Lung (tissue), 11 donors: ENCODE measurements at regions not wholly inside any gene's neighbourhood (a gene's known extent, or its start where the extent isn't known, plus 50 kb on each side); places are given as distances from the start of the nearest gene placed in this dataset.

Experiments
- ATAC-seq: fragments of 200-7000 bp; cut with Tn5 transposase; one replicate; pipeline ENCODE4 v1.9.1; 2020; ENCODE audit warnings: moderate number of reproducible peaks; ENCODE audit not compliant: insufficient read depth, low FRiP score
- DNase-seq, 3 donors: peaks; one replicate each; pipeline ENCODE4 v3.0.0-alpha.2; 2013 to 2017
- H3K27ac ChIP-seq, 2 donors: one replicate each; pipeline ENCODE4 v1.5.1; 2013; ENCODE audit warnings: mild to moderate bottlenecking in 2 of 2, moderate library complexity in 2 of 2, control low read depth in 1 of 2, inconsistent platforms in 1 of 2, low read depth in 1 of 2, low read length in 1 of 2
- H3K27me3 ChIP-seq, 3 donors: one replicate each; pipeline ENCODE4 v1.5.1; 2013; ENCODE audit warnings: low read length in 2 of 3; ENCODE audit not compliant: control insufficient read depth in 3 of 3, insufficient read depth in 3 of 3
- H3K36me3 ChIP-seq, 4 donors: one replicate each; pipeline ENCODE4 v1.5.1; 2013; ENCODE audit warnings: low read length in 4 of 4, mild to moderate bottlenecking in 1 of 4, moderate library complexity in 1 of 4; ENCODE audit not compliant: control insufficient read depth in 4 of 4, insufficient read depth in 4 of 4
- H3K4me1 ChIP-seq, 5 donors: one replicate each; pipeline ENCODE4 v1.5.1; 2013; ENCODE audit warnings: low read length in 5 of 5, mild to moderate bottlenecking in 2 of 5, moderate library complexity in 1 of 5; ENCODE audit not compliant: control insufficient read depth in 5 of 5, insufficient read depth in 5 of 5
- H3K4me3 ChIP-seq: one replicate; pipeline ENCODE4 v1.5.1; 2013; ENCODE audit warnings: mild to moderate bottlenecking, control low read depth, moderate library complexity
- H3K9ac ChIP-seq, 2 donors: one replicate each; pipeline ENCODE4 v1.5.1; 2013; ENCODE audit warnings: low read length in 2 of 2, control low read depth in 1 of 2; ENCODE audit not compliant: insufficient read depth in 1 of 2
- H3K9me3 ChIP-seq, 4 donors: one replicate each; pipeline ENCODE4 v1.5.1; 2013; ENCODE audit warnings: low read length in 3 of 4, mild to moderate bottlenecking in 1 of 4, moderate library complexity in 1 of 4; ENCODE audit not compliant: control insufficient read depth in 4 of 4, insufficient read depth in 3 of 4
- CTCF ChIP-seq: IDR thresholded peaks from 2 replicates; pipeline ENCODE4 v1.5.1; 2012; ENCODE audit warnings: mild to moderate bottlenecking; ENCODE audit errors: control extremely low read depth, extremely low read depth
- WGBS, 2 donors: extraction: QIAGEN DNeasy Blood & Tissue Kit; methylation state at CpG; one replicate each; pipeline ENCODE4 v1.1.7; 2013; 5-methylcytosine and 5-hydroxymethylcytosine counted together
- donor health status: control.
- donor health status: control.
- donor health status: Bipolar disorder and iron deficiency.
- donor health status: healthy.
- donor health status: DM: yes; HTN: yes; CAD: no.

DNA sequence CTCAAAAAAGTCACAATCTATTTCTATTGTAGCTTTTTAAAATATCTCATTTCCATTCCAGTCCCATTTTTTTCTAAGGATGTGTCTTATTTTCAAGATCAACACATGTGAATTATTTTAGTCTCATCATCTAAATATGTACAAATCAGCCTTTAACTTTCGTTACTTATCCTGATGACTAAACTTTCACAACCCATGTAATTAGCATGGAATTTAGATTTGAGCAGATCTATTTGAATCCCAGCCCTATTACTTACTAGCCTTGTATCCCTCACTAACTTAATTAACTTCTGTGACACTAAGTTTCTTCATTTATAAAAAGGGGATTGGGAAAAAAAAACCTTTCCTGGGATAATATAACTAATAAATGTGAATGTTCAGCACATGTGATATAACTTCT, 81.1 kb downstream of the UFM1 start:
- DNase-seq = no peak
- no peaks in the 10 kb centered on the region for H3K27me3 ChIP-seq
- TF ChIP-seq CTCF = no peak
- H3K36me3 ChIP-seq = no peaks in the 10 kb centered on the region
- no peaks in the 10 kb centered on the region for H3K9me3 ChIP-seq
- H3K4me1 ChIP-seq = no peaks in the 10 kb centered on the region
- no peak overlapping the region for H3K9ac ChIP-seq
- no peak for ATAC-seq
- WGBS, 2 donors = 76 to 85% methylated on average over 1 of the region's 1 CpG
- no peak overlapping the region for H3K4me3 ChIP-seq
- no peak overlapping the region for H3K27ac ChIP-seq

GRCh38 chr13:38440666-38441065, 91.0 kb downstream of the UFM1 start:
- no peaks in the 10 kb centered on the region for H3K36me3 ChIP-seq
- WGBS, 2 donors = 70 to 72% methylated on average over 4 of the region's 4 CpGs
- H3K4me1 ChIP-seq = no peaks in the 10 kb centered on the region
- H3K27ac ChIP-seq = no peak overlapping the region
- no peak for DNase-seq
- H3K27me3 ChIP-seq = no peaks in the 10 kb centered on the region
- no peaks in the 10 kb centered on the region for H3K9me3 ChIP-seq
- no peak overlapping the region for H3K9ac ChIP-seq
- no peak for TF ChIP-seq CTCF
- no peak overlapping the region for H3K4me3 ChIP-seq
- no peak for ATAC-seq

GRCh38 chr13:38444904-38445303, 95.3 kb downstream of the UFM1 start:
- Histone ChIP-seq H3K9me3 (no peaks in the 10 kb centered on the region), H3K4me1 (no peaks in the 10 kb centered on the region), H3K9ac (no peak overlapping the region), H3K4me3 (no peak overlapping the region), H3K27ac (no peak overlapping the region), H3K27me3 (no peaks in the 10 kb centered on the region), H3K36me3 (no peaks in the 10 kb centered on the region)
- DNase-seq = no peak
- 77 to 79% methylated on average over 2 of the region's 2 CpGs for WGBS, 2 donors
- no peak for TF ChIP-seq CTCF
- ATAC-seq = no peak

- no peak for ATAC-seq
- Histone ChIP-seq H3K27ac (no peak overlapping the region), H3K9me3 (no peaks in the 10 kb centered on the region), H3K4me1 (no peaks in the 10 kb centered on the region), H3K27me3 (no peaks in the 10 kb centered on the region), H3K4me3 (no peak overlapping the region), H3K36me3 (no peaks in the 10 kb centered on the region), H3K9ac (no peak overlapping the region)
- DNase-seq = no peak
- WGBS, 2 donors = 83 to 91% methylated on average over 3 of the region's 3 CpGs
- TF ChIP-seq CTCF = no peak
Measured at GRCh38 chr13:38452656-38453055, 103.0 kb downstream of the UFM1 start.
